HG03103 (cell line): ENCODE measurements at regions not wholly inside any gene's neighbourhood (a gene's known extent, or its start where the extent isn't known, plus 50 kb on each side); places are given as distances from the start of the nearest gene placed in this dataset.
"Not testable (repeated sequence)": the region's sequence is repeated elsewhere in the genome, so short reads cannot be mapped to it uniquely, and the experiment has no call there.

Experiments used
- ATAC-seq: cut with Tn5 transposase; IDR thresholded peaks from one replicate; pipeline ENCODE4 v1.9.1; 2021; ENCODE audit warnings: low read depth; ENCODE audit not compliant: unreplicated experiment

- no peak for ATAC-seq
These were observed 156.8 kb upstream of the STS start for GRCh38 chrX:6990552-6991193.

- ATAC-seq: no peak
These were observed 157.7 kb upstream of the STS start for GRCh38 chrX:6989858-6990257.

- ATAC-seq: not testable (repeated sequence)
These were observed 158.8 kb upstream of the STS start for GRCh38 chrX:6988694-6989093.

GRCh38 chrX:6986915-6987314 is 160.6 kb upstream of the STS start:
- ATAC-seq: no peak

- ATAC-seq: no peak
These were observed 162.0 kb upstream of the STS start for GRCh38 chrX:6985537-6985936.

GRCh38 chrX:6983207-6983955 is 164.1 kb upstream of the STS start:
- ATAC-seq: no peak

GRCh38 chrX:6981718-6982406 is 165.7 kb upstream of the STS start:
- ATAC-seq: no peak

- ATAC-seq: no peak
These were observed 166.5 kb upstream of the STS start for GRCh38 chrX:6980981-6981380.

GRCh38 chrX:6968231-6968630 is 179.3 kb upstream of the STS start:
- no peak for ATAC-seq

- ATAC-seq: no peak
These were observed 181.8 kb upstream of the STS start for GRCh38 chrX:6965729-6966128.

GRCh38 chrX:6962006-6962355 is 185.5 kb upstream of the STS start:
- ATAC-seq: no peak

GRCh38 chrX:6961286-6962005 is 186.1 kb upstream of the STS start:
- ATAC-seq: no peak

GRCh38 chrX:6959006-6959405 is 188.5 kb upstream of the STS start:
- ATAC-seq: no peak

GRCh38 chrX:6954836-6955235 is 192.7 kb upstream of the STS start:
- ATAC-seq: no peak

GRCh38 chrX:6946168-6946567 is 201.3 kb upstream of the STS start:
- no peak for ATAC-seq

- ATAC-seq: no peak
These were observed 206.5 kb upstream of the STS start for GRCh38 chrX:6941041-6941440.

GRCh38 chrX:6932942-6933341 is 214.6 kb upstream of the STS start:
- ATAC-seq: not testable (repeated sequence)

- no peak for ATAC-seq
These were observed 217.1 kb upstream of the STS start for GRCh38 chrX:6930307-6930849.

- ATAC-seq: no peak
These were observed 223.0 kb upstream of the STS start for GRCh38 chrX:6924443-6925077.

- no peak for ATAC-seq
These were observed 229.8 kb upstream of the STS start for GRCh38 chrX:6917666-6918065.
